HEK293 (cell line): ENCODE measurements at regions not wholly inside any gene's neighbourhood (a gene's known extent, or its start where the extent isn't known, plus 50 kb on each side); places are given as distances from the start of the nearest gene placed in this dataset.

ENCODE experiments used
- CTCF ChIA-PET: fragments of 350-600 bp; formaldehyde crosslinking; extraction: SDS; loops from one replicate; lab custom pipeline; 2021; ENCODE audit warnings: antibody characterized with exemption; lab: Yijun Ruan, JAX
- POLR2A ChIA-PET: fragments of 300-600 bp; formaldehyde crosslinking; extraction: SDS; loops from one replicate; lab custom pipeline; 2020; ENCODE audit warnings: antibody characterized with exemption, inconsistent platforms; lab: Yijun Ruan, JAX
- H3K27ac ChIP-seq: fragments of 200-500 bp; sonication (Bioruptor generic); 2 replicates; pipeline ENCODE4 v1.5.1; 2014; ENCODE audit warnings: low read depth, low read length, control low read depth, inconsistent platforms; ENCODE audit errors: extremely low read depth
- H3K36me3 ChIP-seq, 2 experiments: fragments of 200-500 bp in 1 of 2; sonication (Bioruptor generic) in 1 of 2; 1 replicate in 1 of 2; 2 replicates in 1 of 2; pipeline ENCODE4 v1.5.1; 2014 to 2017; ENCODE audit warnings: inconsistent platforms in 2 of 2, low read length in 2 of 2; ENCODE audit not compliant: control insufficient read depth in 2 of 2, insufficient read depth in 1 of 2
- H3K4me1 ChIP-seq: fragments of 200-500 bp; sonication (Bioruptor generic); 2 replicates; pipeline ENCODE4 v1.5.1; 2014; ENCODE audit warnings: mild to moderate bottlenecking, low read length, inconsistent platforms; ENCODE audit not compliant: control insufficient read depth, insufficient read depth
- H3K4me3 ChIP-seq: 2 replicates; pipeline ENCODE4 v1.5.1; 2011; ENCODE audit warnings: low read depth, mild to moderate bottlenecking, control low read depth, low read length, moderate library complexity
- H3K9me3 ChIP-seq: fragments of 200-500 bp; sonication (Bioruptor generic); 2 replicates; pipeline ENCODE4 v1.5.1; 2014; ENCODE audit warnings: low read depth, low read length, inconsistent platforms; ENCODE audit not compliant: control insufficient read depth, insufficient read depth
- BCL11A ChIP-seq: fragments of 450-650 bp; formaldehyde crosslinking; IDR thresholded peaks from 2 replicates; pipeline ENCODE4 v1.5.1; 2016; ENCODE audit warnings: low read depth, missing biosample characterization, missing genetic modification characterization
- GLI4 ChIP-seq: fragments of 450-650 bp; formaldehyde crosslinking; IDR thresholded peaks from 2 replicates; pipeline ENCODE4 v1.5.1; 2016; ENCODE audit warnings: missing biosample characterization, missing genetic modification characterization
- GLIS1 ChIP-seq: fragments of 450-650 bp; formaldehyde crosslinking; IDR thresholded peaks from 2 replicates; pipeline ENCODE4 v1.5.1; 2016; ENCODE audit warnings: missing biosample characterization, missing genetic modification characterization
- KLF10 ChIP-seq: fragments of 450-650 bp; IDR thresholded peaks from 2 replicates; pipeline ENCODE4 v1.5.1; 2018; ENCODE audit warnings: missing biosample characterization, mild to moderate bottlenecking, missing genetic modification characterization
- MYNN ChIP-seq: fragments of 450-650 bp; formaldehyde crosslinking; IDR thresholded peaks from 2 replicates; pipeline ENCODE4 v1.5.1; 2016; ENCODE audit warnings: missing biosample characterization, missing genetic modification characterization, borderline replicate concordance
- OSR2 ChIP-seq: fragments of 450-650 bp; formaldehyde crosslinking; IDR thresholded peaks from 2 replicates; pipeline ENCODE4 v1.5.1; 2016; ENCODE audit warnings: missing biosample characterization, missing genetic modification characterization
- ZBTB49 ChIP-seq: fragments of 450-650 bp; formaldehyde crosslinking; IDR thresholded peaks from 2 replicates; pipeline ENCODE4 v1.5.1; 2016; ENCODE audit warnings: missing biosample characterization, missing genetic modification characterization, low read depth
- ZFP3 ChIP-seq: fragments of 450-650 bp; formaldehyde crosslinking; IDR thresholded peaks from 2 replicates; pipeline ENCODE4 v1.5.1; 2016; ENCODE audit warnings: low read depth, missing biosample characterization, missing genetic modification characterization
- ZFP41 ChIP-seq: fragments of 450-650 bp; formaldehyde crosslinking; IDR thresholded peaks from 2 replicates; pipeline ENCODE4 v1.5.1; 2016; ENCODE audit warnings: missing biosample characterization, missing genetic modification characterization, borderline replicate concordance
- ZNF121 ChIP-seq: fragments of 450-650 bp; formaldehyde crosslinking; IDR thresholded peaks from 2 replicates; pipeline ENCODE4 v1.5.1; 2016; ENCODE audit warnings: missing biosample characterization, missing genetic modification characterization
- ZNF18 ChIP-seq: fragments of 450-650 bp; formaldehyde crosslinking; IDR thresholded peaks from 2 replicates; pipeline ENCODE4 v1.5.1; 2016; ENCODE audit warnings: missing biosample characterization, missing genetic modification characterization
- ZNF211 ChIP-seq: fragments of 450-650 bp; formaldehyde crosslinking; IDR thresholded peaks from 2 replicates; pipeline ENCODE4 v1.5.1; 2016; ENCODE audit warnings: low read depth, missing biosample characterization, missing genetic modification characterization
- ZNF266 ChIP-seq: fragments of 450-650 bp; formaldehyde crosslinking; IDR thresholded peaks from 2 replicates; pipeline ENCODE4 v1.5.1; 2016; ENCODE audit warnings: missing biosample characterization, missing genetic modification characterization, low read depth
- ZNF280C ChIP-seq: fragments of 450-650 bp; formaldehyde crosslinking; IDR thresholded peaks from 2 replicates; pipeline ENCODE4 v1.5.1; 2016; ENCODE audit warnings: missing biosample characterization, missing genetic modification characterization
- ZNF37A ChIP-seq: fragments of 450-650 bp; IDR thresholded peaks from 2 replicates; pipeline ENCODE4 v1.5.1; 2018; ENCODE audit warnings: missing biosample characterization, missing genetic modification characterization
- ZNF521 ChIP-seq: fragments of 450-650 bp; formaldehyde crosslinking; IDR thresholded peaks from 2 replicates; pipeline ENCODE4 v1.5.1; 2017; ENCODE audit warnings: missing biosample characterization, mild to moderate bottlenecking, missing genetic modification characterization
- ZNF548 ChIP-seq: fragments of 450-650 bp; formaldehyde crosslinking; IDR thresholded peaks from 2 replicates; pipeline ENCODE4 v1.5.1; 2016; ENCODE audit warnings: missing biosample characterization, missing genetic modification characterization
- ZNF585B ChIP-seq: fragments of 450-650 bp; formaldehyde crosslinking; IDR thresholded peaks from 2 replicates; pipeline ENCODE4 v1.5.1; 2016; ENCODE audit warnings: missing biosample characterization, missing genetic modification characterization
- ZNF768 ChIP-seq: fragments of 450-650 bp; formaldehyde crosslinking; IDR thresholded peaks from 2 replicates; pipeline ENCODE4 v1.5.1; 2018; ENCODE audit warnings: missing biosample characterization, mild to moderate bottlenecking, missing genetic modification characterization
- ZNF776 ChIP-seq: fragments of 450-650 bp; formaldehyde crosslinking; IDR thresholded peaks from 2 replicates; pipeline ENCODE4 v1.5.0; 2017; ENCODE audit warnings: missing biosample characterization, missing genetic modification characterization, borderline replicate concordance
- ZSCAN30 ChIP-seq: fragments of 450-650 bp; IDR thresholded peaks from 2 replicates; pipeline ENCODE4 v1.5.1; 2018; ENCODE audit warnings: missing biosample characterization, mild to moderate bottlenecking, missing genetic modification characterization, moderate library complexity

- Histone ChIP-seq H3K4me3 (no peak overlapping the region), H3K9me3 (no peaks in the 10 kb centered on the region), H3K36me3 (no peaks in the 10 kb centered on the region), H3K27ac (no peak overlapping the region), H3K4me1 (no peaks in the 10 kb centered on the region)
- CTCF ChIA-PET: interaction anchor here (1.6 kb wide), 2 partner anchors 212 to 244 kb away, joined by 4 to 5 read pairs; no protein-coding TSS in a partner anchor
- POLR2A ChIA-PET: no interaction called here
- TF ChIP-seq GLI4 (tag by site-specific recombination): no peak
- no peak for TF ChIP-seq KLF10 (tag by site-specific recombination)
- TF ChIP-seq ZNF37A (tag by site-specific recombination): no peak
- no peak for TF ChIP-seq OSR2 (tag by site-specific recombination)
- no peak for TF ChIP-seq ZSCAN30 (tag by site-specific recombination)
- TF ChIP-seq ZNF211 (tag by site-specific recombination): no peak
- TF ChIP-seq ZNF776 (tag by site-specific recombination): no peak
- no peak for TF ChIP-seq MYNN (tag by site-specific recombination)
- no peak for TF ChIP-seq ZNF280C (tag by site-specific recombination)
- TF ChIP-seq ZFP3 (tag by site-specific recombination): no peak
- TF ChIP-seq ZBTB49 (tag by site-specific recombination): no peak
- no peak for TF ChIP-seq ZNF768 (tag by site-specific recombination)
- no peak for TF ChIP-seq ZNF266 (tag by site-specific recombination)
These were observed 213.3 kb upstream of the IGFBP3 start for GRCh38 chr7:46134385-46134784.

DNA sequence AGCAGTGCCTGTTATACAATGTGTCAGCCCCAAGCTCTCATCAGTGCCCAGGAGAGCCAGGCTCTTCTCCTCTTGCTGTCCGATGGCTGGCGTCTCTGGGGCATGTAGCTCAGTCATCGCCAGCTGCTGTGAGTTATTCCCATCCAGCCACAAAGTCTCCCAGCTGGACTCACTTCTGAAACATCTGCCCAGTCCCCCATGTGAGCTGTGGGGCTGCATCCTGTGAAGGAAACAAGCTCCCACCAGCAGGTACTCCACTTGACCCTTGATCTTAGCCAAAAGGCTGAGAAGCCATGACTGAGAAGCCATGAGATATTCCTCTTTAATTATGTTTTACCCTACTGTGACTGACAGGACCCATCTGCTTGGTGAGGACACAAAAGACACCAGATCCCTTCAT is 212.7 kb upstream of the IGFBP3 start:
- H3K27ac ChIP-seq: no peak overlapping the region
- no peaks in the 10 kb centered on the region for H3K4me1 ChIP-seq
- no peak for TF ChIP-seq ZNF521 (tag by site-specific recombination)
- no peak for TF ChIP-seq ZFP41 (tag by site-specific recombination)
- no peak for TF ChIP-seq GLIS1
- no peak for TF ChIP-seq ZNF585B (tag by site-specific recombination)
- TF ChIP-seq ZNF121 (tag by site-specific recombination): no peak
- no peak for TF ChIP-seq ZNF548
- TF ChIP-seq ZNF776 (tag by site-specific recombination): no peak
- TF ChIP-seq BCL11A (tag by site-specific recombination): no peak
- TF ChIP-seq ZNF18 (tag by site-specific recombination): no peak
- TF ChIP-seq, all 188 proteins: peak for 0
- Histone ChIP-seq H3K36me3 (no peaks in the 10 kb centered on the region), H3K4me3 (no peak overlapping the region), H3K9me3 (no peaks in the 10 kb centered on the region)
- ChIA-PET CTCF (interaction anchor here (0.6 to 1.6 kb wide), 3 partner anchors 211 to 243 kb away, joined by 3 to 4 read pairs (median 3); no protein-coding TSS in a partner anchor), POLR2A (interaction anchor here (0.7 kb wide), 1 partner anchor 52 kb away, joined by 8 read pairs; no protein-coding TSS in a partner anchor)
